NCI-H128 (cell line): ENCODE measurements at regions not wholly inside any gene's neighbourhood (a gene's known extent, or its start where the extent isn't known, plus 50 kb on each side); places are given as distances from the start of the nearest gene placed in this dataset.
"Not testable (repeated sequence)": the region's sequence is repeated elsewhere in the genome, so short reads cannot be mapped to it uniquely, and the experiment has no call there.

Source experiments
- DNase-seq: peaks from one replicate; lab custom pipeline; 2025; ENCODE audit not compliant: unreplicated experiment; lab: John Stamatoyannopoulos, UW

DNA sequence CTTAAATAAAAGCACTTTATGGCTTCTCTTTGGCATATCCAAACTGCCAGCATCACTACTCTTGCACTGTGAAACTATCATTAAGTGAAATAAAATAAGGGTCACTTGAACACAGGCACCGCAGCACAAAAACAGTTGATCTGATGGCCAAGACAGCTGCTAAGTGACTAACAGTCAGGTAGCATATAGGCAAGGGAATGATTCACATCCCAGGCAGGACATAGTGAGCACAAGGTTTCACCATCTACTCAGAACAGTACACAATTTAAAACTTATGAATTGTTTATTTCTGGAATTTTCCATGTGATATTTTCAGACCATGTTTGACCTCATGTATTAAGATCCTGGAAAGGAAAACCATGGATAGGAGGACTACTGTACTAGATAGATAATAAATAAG, 214.2 kb downstream of the MREG start:
- no peak for DNase-seq

DNA sequence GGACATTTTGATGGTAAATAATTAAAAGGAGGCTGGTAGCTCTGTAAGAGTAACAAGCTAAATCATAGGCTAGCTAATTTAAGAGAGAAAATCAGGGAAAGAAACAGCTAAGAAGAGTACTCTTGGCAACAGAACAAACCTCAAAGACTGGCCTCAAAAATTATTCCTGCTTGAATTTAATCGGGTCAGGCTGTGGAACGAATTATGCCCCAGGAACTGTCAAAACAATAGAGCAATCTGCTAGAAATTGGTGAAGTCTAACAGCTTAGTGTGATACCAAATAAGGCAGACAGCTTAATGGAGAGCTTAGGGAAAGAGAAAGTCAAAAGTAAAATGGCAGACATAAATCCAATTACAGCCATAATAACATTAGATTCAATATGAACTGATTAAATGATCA, 215.7 kb downstream of the MREG start:
- no peak for DNase-seq

DNA sequence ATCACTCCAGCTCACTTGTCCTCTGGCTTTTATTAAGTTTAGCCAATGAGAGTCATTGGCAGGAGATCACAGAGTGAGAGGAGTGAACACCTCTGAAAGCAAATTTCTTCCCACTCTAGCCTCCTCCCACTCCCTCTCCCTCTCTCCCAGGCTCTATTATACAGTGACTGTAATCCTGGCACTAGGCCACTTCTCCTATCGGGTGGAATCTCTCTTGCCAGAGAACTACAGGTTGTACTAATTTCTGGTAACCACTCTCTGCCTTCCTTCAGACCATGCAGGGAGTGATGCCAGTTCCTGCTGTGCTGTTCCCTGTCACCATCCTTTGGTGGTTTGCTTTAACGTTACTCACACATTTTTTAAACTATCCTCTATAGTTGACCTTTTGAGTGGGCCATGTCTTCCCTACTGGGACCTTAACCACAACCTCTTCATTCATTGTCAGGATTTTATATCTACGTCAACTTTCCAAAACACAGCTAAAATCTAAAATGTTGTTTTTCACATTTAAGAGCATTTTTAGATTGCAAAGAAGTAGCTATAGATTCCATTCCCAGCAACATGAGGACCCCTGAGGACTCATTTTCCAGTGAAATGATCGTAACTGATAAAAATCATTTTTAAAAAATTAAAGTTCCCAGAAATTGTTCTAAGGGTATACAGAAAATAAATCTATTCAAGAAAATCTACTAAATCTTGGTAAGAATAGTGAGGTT, 217.1 kb downstream of the MREG start:
- DNase-seq = no peak

- DNase-seq = no peak
Measured at GRCh38 chr2:215794829-215795546, 218.4 kb downstream of the MREG start.

DNA sequence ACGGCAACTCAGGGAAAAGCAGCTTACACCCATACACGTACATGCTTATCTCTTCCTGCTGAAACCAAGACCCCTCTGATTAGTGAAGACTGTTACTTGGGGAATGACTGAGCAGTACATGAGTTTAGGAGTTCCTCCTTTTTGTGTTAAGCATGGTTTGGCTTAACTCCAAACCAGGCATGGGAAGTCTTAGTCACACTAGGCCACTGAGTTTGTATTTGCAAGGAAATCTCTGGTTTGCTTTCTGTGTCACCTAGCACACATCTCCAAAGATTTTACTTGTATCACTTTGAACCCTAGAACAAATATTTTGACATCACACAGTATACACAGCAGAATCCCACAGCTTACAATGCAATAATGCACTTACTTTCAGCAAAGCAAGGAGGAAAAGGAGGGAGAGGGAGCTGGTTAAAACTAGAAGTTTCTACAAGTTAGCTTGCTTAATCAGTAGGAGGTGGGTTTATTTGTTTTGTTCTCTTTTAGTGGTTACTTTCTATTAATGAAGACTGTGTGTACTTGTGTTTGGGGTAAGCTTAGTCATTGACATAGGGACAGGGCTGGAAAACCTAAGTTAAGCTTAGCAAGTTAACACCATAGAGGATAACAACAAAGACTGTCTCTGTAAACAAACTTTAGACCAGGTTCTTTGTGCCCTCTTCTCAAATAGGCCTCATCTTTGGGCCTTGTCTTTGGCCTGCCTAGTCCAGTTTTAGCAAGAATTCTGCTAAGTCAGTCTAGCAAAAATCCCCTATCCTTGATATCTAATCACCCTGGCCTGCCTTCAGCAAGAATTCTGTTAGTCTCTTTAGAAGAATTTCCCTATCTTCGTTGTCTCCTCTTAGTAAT, 219.4 kb downstream of the MREG start:
- no peak for DNase-seq

DNA sequence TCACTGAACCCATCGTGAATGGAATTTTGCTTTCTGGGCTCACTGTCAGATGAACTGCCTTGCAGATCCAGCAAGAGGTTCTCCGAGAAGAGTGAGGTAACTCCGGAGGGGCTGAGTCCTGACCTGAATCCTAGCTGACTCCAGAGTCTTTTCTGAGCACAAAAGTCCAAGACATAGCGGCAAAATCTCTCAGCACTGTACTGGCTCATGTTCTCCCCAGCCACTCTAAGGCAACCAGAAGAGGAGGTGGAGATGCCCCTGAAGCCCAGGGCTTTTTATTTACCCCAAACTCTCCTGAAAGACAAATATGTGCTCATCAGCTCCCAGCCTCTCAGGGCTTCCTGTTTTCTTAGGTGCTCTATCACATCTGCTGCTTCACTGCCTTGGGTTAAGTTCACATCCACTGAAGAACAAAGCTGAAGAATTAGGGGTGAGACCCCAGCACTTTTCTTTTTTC, 221.8 kb downstream of the MREG start:
- no peak for DNase-seq

- no peak for DNase-seq
Measured at GRCh38 chr2:215790523-215791421, 222.6 kb downstream of the MREG start.

- no peak for DNase-seq
Measured at GRCh38 chr2:215787565-215788178, 225.7 kb downstream of the MREG start.

DNA sequence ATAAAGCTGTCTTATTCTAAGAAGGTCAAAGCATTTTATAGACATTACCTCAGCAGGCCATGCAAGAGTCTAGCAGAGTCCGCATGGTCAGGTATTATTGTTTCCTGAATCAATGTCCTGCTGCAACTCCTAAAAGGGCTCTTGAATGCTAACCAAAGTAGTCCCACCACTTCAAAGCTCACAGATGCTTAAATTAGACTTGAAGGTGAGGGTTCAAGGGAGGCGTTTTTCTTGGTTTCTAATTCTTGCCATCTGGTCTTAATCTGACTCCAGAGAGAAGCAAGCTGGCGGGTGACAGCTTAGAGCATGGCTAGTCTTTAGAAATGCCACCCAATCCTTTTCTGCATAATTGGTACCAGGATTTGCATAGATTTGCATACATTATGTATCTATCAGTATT, 226.3 kb downstream of the MREG start:
- DNase-seq = no peak

GRCh38 chr2:215784371-215784783, 229.0 kb downstream of the MREG start:
- DNase-seq = no peak

DNA sequence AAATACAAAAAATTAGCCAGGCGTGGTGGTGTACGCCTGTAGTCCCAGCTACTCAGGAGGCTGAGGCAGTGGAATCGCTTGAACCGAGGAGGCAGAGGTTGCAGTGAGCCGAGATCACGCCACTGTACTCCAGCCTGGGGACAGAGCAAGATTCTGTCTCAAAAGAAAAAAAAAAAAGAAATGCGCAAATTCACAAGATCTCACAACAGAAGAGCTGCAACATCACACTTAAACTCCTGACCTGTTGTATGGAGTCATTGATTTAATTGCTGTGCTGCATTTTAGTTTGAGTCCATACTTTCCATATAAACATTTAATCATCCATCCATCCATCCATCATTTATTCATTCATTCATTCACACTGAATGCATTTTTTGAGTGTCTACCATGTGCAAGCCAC, 229.7 kb downstream of the MREG start:
- not testable (repeated sequence) for DNase-seq

GRCh38 chr2:215782965-215783364, 230.4 kb downstream of the MREG start:
- no peak for DNase-seq

- DNase-seq = no peak
Measured at GRCh38 chr2:215782295-215782694, 231.1 kb downstream of the MREG start.

GRCh38 chr2:215780907-215781685, 232.3 kb downstream of the MREG start:
- DNase-seq = no peak

DNA sequence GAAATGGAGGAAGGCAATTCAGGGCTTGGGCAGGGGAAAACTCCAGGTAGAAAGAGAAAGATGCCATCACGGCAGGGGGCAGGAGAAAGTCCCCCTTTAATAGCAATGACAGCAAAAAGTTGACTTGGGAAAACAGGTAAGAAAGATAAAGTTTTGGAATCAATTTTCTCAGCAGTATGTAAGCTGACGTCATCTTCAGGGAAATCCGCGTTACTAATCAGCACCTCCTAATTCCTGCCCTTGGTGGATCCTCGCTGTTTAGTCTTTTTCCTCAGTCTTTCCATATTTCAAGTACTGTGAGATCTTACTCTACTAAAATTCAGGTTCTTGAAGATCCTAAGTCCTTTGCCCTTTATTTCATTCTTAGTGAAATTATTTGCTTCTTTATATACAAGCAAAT, 233.0 kb downstream of the MREG start:
- no peak for DNase-seq

DNA sequence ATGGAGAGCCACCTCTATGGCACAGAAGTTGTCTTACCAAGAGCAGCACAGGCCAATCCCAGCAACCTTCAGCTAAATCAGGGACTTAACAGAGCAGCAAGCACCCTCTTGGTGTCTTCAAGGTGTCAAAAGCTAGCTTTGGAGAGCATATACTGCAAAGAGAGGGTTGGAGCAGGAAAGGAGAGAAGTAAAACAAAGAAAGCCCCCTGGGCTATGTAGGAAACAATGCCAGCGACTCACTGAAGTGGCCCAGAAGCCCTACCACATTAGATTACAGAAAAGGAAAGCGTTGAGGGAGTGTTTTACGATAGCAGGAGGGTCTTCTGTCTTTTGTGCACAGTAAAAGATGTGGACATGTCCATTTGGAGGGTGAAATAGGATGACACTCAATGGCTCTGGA, 233.4 kb downstream of the MREG start:
- no peak for DNase-seq

DNA sequence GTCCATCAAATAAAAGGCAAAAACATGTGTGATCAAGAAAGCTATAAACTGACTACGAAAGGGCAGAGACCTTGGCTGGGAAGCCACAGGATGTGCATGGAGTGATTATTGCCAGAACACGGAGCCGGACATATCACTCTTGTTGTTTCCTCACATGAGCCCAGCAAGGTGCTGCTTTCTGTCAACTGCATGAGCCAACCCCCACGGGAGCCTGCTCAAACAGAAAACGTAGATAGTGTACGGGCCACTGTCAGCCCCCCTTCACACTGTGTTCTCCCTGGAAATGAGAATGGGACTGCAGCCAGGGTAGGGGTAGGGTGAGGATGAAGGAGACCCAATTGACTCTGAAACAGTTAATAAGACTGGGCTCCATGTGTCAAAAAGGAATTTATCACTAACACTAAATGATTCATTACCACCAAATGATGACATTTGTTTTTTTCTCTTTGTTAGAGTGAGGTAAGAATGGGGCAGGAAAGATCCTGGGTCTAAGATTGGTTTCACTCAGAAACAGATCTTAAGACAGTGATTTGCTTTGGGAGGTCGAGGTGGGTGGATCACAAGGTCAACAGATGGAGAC, 235.8 kb downstream of the MREG start:
- no peak for DNase-seq

GRCh38 chr2:215775106-215775505, 238.2 kb downstream of the MREG start:
- DNase-seq = no peak

DNA sequence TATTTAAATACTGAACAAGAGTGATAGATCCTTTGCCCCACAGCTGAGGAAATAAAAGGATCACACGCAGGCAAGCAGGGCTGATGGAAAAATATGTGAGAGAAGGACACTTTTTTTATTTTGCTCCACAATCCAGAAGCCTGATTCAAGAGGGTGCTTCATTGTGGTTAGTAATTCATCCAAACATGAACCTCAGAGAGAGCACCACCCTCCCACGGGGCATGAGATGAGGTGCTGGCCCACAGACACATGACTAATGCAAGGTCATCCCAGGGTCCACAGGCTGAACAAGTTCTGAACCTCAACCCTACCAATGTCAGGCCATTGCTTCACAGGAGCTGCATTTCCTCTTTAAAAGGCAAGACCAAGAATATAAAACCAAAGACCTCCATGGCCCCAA, 239.6 kb downstream of the MREG start:
- no peak for DNase-seq
